IPS DF 19.7 (cell line): ENCODE measurements at regions not wholly inside any gene's neighbourhood (a gene's known extent, or its start where the extent isn't known, plus 50 kb on each side); places are given as distances from the start of the nearest gene placed in this dataset.

ENCODE experiments used
- DNase-seq: peaks from one replicate; pipeline ENCODE4 v3.0.0-alpha.2; 2013; ENCODE audit warnings: low read depth, low spot score

- DNase-seq: no peak
These were observed 162.8 kb downstream of the FOXL1 start for GRCh38 chr16:86740906-86741799.

DNA sequence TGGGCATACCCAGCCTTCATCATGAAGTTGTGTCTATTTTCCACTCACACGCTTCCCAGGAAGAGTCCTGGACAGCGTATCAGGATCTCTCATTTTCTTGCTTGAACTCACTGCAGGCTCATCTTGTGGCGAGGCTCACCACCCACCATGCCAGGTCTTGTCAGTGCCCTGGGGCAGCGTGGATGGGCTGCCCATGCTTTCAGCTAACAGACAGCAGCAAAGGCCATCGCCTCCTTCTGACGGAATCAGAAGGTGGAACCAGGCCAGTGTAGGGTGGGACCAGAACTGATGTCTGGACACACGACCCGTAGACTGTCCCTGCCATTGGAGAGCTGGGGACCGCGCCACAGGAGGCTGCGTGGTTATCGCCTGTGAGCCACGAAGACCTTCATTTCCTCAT lies 169.4 kb downstream of the FOXL1 start:
- no peak for DNase-seq

DNA sequence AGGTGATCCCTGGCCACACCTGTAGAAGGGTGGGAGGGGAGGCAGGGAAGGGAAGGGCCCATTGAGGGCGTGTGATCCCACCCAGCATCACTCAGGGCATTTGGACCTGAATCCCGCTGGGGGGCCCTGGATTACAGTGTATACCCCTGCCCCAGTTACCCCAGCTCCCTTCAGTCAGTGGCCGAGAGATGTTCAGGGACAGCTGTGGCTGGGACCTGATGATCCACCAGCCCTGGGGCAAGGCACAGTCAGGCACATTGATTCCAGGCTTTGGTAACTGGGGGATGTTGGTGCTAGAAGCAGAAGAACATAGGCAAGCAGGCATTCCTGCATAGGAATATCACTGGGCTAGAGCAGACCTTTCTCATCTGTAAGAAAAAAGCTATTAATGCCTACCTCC lies 170.3 kb downstream of the FOXL1 start:
- no peak for DNase-seq

DNA sequence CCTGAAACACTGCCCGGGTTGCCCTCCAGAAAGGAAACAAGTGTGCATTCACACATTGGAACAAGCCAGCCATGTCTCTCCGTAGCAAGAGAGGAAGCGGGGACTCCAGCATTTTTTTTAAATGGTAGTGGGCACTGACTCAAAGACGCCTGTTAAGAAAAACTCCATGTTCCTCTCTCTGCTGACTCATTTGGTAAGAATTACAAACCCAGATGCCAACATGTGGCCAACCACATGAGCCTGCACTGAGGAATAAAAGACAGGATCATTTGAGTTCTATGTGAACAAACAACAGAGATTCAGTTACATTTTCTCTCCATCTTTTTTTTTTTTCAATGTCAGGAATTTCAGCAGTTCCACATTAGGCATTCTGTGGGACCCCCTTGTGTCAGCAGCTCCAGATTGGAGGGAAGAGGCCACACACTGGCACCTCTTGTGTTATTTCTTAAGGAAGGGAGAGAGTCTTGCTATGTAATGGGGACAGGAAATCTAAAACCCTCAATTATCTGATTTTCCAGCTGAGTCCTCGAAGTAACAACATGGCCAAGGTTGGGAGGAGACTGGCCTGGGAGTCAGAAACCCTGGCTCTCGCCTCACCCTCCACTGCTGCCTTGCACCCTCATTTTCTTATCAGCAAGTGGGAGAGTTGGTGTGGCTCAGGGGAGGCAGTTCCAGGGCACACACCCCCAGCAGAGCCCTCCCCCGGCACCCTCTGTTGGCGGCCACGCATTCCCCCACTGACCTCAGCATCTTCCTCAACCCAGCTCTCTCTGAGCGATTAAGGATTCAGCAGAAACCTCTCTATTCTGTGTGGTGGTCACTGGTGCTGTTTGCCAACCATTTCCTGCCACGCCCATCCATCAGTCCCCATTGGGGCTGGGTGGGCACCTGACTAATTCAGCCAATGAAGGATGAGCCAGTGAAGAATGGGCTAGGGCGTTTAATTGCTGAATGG lies 173.0 kb downstream of the FOXL1 start:
- DNase-seq: no peak

DNA sequence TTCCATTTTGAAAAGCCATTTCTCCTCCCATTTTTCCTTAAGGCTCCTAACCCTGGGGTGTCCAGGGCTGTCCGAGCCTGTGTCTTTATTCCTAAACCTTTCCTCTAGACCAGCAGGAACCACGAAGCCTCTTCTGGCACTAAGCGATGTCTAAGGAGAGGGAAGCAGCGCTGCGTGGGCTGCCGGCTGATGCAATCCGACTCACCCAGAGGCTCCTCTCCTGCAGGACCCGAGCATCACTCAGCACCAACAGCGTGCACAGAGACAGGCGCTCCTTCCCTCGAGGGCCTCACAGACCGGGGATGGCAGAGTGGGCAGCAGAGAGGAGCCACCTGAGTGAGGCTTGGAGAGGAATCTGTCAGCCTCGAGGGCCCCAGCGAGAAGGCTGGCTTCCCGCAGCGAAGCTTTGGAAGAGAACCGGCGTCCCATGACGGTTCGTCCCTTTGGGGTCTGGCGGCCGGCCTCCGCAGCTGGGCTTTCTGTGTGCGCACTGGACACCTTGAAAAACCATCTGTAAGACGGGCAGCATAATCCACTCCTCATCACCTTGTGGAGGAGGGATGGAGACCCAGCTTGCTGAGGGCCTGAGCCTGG lies 174.3 kb downstream of the FOXL1 start:
- DNase-seq: no peak

GRCh38 chr16:86753399-86753798 lies 175.1 kb downstream of the FOXL1 start:
- DNase-seq: no peak

DNA sequence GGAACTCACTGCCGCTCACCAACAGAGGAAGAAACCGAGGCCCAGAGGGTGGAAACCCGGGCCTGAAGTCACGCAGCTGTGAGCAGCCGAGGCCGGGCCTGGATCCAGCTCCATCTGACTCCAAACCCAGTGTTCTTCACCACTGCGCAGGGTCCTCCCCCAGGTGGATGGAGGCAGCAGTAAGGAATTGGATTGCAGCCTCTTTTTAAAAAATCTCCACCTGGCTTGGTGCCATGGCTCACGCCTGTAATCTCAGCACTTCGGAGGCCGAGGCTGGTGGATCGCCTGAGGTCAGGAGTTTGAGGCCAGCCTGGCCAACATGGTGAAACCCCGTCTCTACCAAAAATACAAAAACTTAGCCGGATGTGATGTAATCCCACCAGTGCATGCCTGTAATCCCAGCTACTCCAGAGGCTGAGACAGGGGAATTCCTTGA lies 177.2 kb downstream of the FOXL1 start:
- DNase-seq: no peak

GRCh38 chr16:86756882-86757703 lies 178.7 kb downstream of the FOXL1 start:
- DNase-seq: no peak

- DNase-seq: no peak
These were observed 179.3 kb downstream of the FOXL1 start for GRCh38 chr16:86757704-86758040.

- no peak for DNase-seq
These were observed 180.6 kb downstream of the FOXL1 start for GRCh38 chr16:86758932-86759331.

GRCh38 chr16:86761111-86762031 lies 183.0 kb downstream of the FOXL1 start:
- peak; percentile 70 for DNase-seq

- DNase-seq: no peak
These were observed 183.7 kb downstream of the FOXL1 start for GRCh38 chr16:86762095-86762494.

- DNase-seq: no peak
These were observed 185.5 kb downstream of the FOXL1 start for GRCh38 chr16:86763819-86764218.

- DNase-seq: no peak
These were observed 186.2 kb downstream of the FOXL1 start for GRCh38 chr16:86764551-86764950.

- DNase-seq: no peak
These were observed 187.2 kb downstream of the FOXL1 start for GRCh38 chr16:86765389-86766026.

DNA sequence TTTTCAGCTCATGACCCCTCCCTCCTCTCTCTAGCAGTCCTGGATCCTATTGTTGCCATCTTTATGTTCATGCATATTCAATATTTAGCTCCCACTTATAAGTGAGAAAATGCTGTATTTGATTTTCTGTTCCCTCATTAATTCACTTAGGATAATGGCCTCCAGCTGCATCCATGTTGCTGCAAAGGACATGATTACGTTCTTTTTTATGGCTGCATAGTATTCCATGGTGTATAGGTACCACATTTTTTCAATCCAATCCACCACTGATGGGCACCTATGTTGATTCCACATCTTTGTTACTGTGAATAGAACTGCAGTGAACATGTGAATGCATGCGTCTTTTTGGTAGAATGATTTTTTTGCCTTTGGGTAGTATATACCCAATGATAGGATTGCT lies 188.4 kb downstream of the FOXL1 start:
- no peak for DNase-seq

DNA sequence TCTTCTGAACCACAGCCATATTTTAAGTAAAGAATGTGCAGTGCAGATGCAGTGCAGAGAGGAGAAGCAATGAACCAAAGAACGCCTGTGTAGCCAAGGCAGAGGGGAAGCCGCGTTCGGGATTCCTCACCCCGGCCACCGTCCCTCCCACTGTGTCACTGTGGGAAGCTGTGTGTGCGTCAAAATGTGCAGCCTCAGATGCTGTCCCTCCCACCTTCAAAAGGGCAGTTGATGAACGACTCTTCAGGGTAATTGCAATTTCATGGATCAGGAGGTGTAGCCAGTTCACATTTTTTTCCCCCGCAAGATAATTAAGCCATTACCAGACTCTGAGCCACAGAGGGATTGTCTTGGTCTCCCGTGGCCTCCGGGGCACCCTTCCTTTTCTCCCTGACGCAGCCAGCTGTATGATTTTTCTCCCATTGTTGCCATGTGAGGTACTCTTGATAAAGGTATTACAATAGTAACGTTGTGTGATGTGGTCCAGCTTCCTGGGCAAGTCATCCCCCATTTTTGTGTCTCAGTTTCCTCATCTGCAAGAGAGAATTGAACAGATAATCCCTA lies 190.0 kb downstream of the FOXL1 start:
- DNase-seq: no peak

GRCh38 chr16:86768999-86769398 lies 190.7 kb downstream of the FOXL1 start:
- DNase-seq: no peak
